ENCODE measurements at regions not wholly inside any gene's neighbourhood (a gene's known extent, or its start where the extent isn't known, plus 50 kb on each side); places are given as distances from the start of the nearest gene placed in this dataset.
A peak's percentile ranks its signal among the peaks of the same experiment; 100 is the strongest.

GRCh38 chr21:40901691-40902090 is 54.7 kb upstream of the DSCAM start:
- TF ChIP-seq JUND (IDR thresholded peaks at IDR 0.05; ENCODE audit: low read depth) = no peak
- no peak for DNase-seq (ENCODE audit: low read depth in 1 of 2, low spot score in 1 of 2)
- in situ Hi-C loops (cut with HindIII; ENCODE audit: low pct_unique_long_range_greater_than_20kb, low sequenced_read_pairs) = no loop called here

- in situ Hi-C loops (cut with HindIII; ENCODE audit: low pct_unique_long_range_greater_than_20kb, low sequenced_read_pairs) = no loop called here
- no peak for TF ChIP-seq JUND (IDR thresholded peaks at IDR 0.05; ENCODE audit: low read depth)
- DNase-seq (ENCODE audit: low read depth in 1 of 2, low spot score in 1 of 2) = peak in 1 of 2 experiments; percentile 46
Observed at GRCh38 chr21:40902299-40902698, 55.3 kb upstream of the DSCAM start.

- in situ Hi-C loops (cut with HindIII; ENCODE audit: low pct_unique_long_range_greater_than_20kb, low sequenced_read_pairs) = no loop called here
- no peak for DNase-seq (ENCODE audit: low read depth in 1 of 2, low spot score in 1 of 2)
- no peak for TF ChIP-seq JUND (IDR thresholded peaks at IDR 0.05; ENCODE audit: low read depth)
Observed at GRCh38 chr21:40902993-40903392, 56.0 kb upstream of the DSCAM start.

GRCh38 chr21:40905251-40905650 is 58.3 kb upstream of the DSCAM start:
- no peak for TF ChIP-seq JUND (IDR thresholded peaks at IDR 0.05; ENCODE audit: low read depth)
- in situ Hi-C loops (cut with HindIII; ENCODE audit: low pct_unique_long_range_greater_than_20kb, low sequenced_read_pairs) = no loop called here
- DNase-seq (ENCODE audit: low read depth in 1 of 2, low spot score in 1 of 2) = no peak

GRCh38 chr21:40912375-40912774 is 65.4 kb upstream of the DSCAM start:
- no peak for DNase-seq (ENCODE audit: low read depth in 1 of 2, low spot score in 1 of 2)
- TF ChIP-seq JUND (IDR thresholded peaks at IDR 0.05; ENCODE audit: low read depth) = no peak
- in situ Hi-C loops (cut with HindIII; ENCODE audit: low pct_unique_long_range_greater_than_20kb, low sequenced_read_pairs) = no loop called here

- no peak for DNase-seq (ENCODE audit: low read depth in 1 of 2, low spot score in 1 of 2)
- in situ Hi-C loops (cut with HindIII; ENCODE audit: low pct_unique_long_range_greater_than_20kb, low sequenced_read_pairs) = no loop called here
Observed at GRCh38 chr21:40915114-40915513, 68.2 kb upstream of the DSCAM start.

GRCh38 chr21:40923407-40923806 is 76.4 kb upstream of the DSCAM start:
- DNase-seq (ENCODE audit: low read depth in 1 of 2, low spot score in 1 of 2) = no peak
- in situ Hi-C loops (cut with HindIII; ENCODE audit: low pct_unique_long_range_greater_than_20kb, low sequenced_read_pairs) = no loop called here

More at GRCh38 chr21:40915114-40915513, 68.2 kb upstream of the DSCAM start:
- no peak for TF ChIP-seq JUND (IDR thresholded peaks at IDR 0.05; ENCODE audit: low read depth)

GRCh38 chr21:40923901-40924300 is 76.9 kb upstream of the DSCAM start:
- no peak for TF ChIP-seq JUND (IDR thresholded peaks at IDR 0.05; ENCODE audit: low read depth)
- in situ Hi-C loops (cut with HindIII; ENCODE audit: low pct_unique_long_range_greater_than_20kb, low sequenced_read_pairs) = no loop called here
- DNase-seq (ENCODE audit: low read depth in 1 of 2, low spot score in 1 of 2) = no peak

More at GRCh38 chr21:40923407-40923806, 76.4 kb upstream of the DSCAM start:
- no peak for TF ChIP-seq JUND (IDR thresholded peaks at IDR 0.05; ENCODE audit: low read depth)

GRCh38 chr21:40924641-40925040 is 77.7 kb upstream of the DSCAM start:
- in situ Hi-C loops (cut with HindIII; ENCODE audit: low pct_unique_long_range_greater_than_20kb, low sequenced_read_pairs) = no loop called here
- no peak for DNase-seq (ENCODE audit: low read depth in 1 of 2, low spot score in 1 of 2)
- no peak for TF ChIP-seq JUND (IDR thresholded peaks at IDR 0.05; ENCODE audit: low read depth)

GRCh38 chr21:40926238-40926637 is 79.3 kb upstream of the DSCAM start:
- no peak for DNase-seq (ENCODE audit: low read depth in 1 of 2, low spot score in 1 of 2)
- no peak for TF ChIP-seq JUND (IDR thresholded peaks at IDR 0.05; ENCODE audit: low read depth)
- in situ Hi-C loops (cut with HindIII; ENCODE audit: low pct_unique_long_range_greater_than_20kb, low sequenced_read_pairs) = no loop called here

- no peak for DNase-seq (ENCODE audit: low read depth in 1 of 2, low spot score in 1 of 2)
- in situ Hi-C loops (cut with HindIII; ENCODE audit: low pct_unique_long_range_greater_than_20kb, low sequenced_read_pairs) = no loop called here
- TF ChIP-seq JUND (IDR thresholded peaks at IDR 0.05; ENCODE audit: low read depth) = no peak
Observed at GRCh38 chr21:40929833-40930232, 82.9 kb upstream of the DSCAM start.

- no peak for TF ChIP-seq JUND (IDR thresholded peaks at IDR 0.05; ENCODE audit: low read depth)
- DNase-seq (ENCODE audit: low read depth in 1 of 2, low spot score in 1 of 2) = no peak
- in situ Hi-C loops (cut with HindIII; ENCODE audit: low pct_unique_long_range_greater_than_20kb, low sequenced_read_pairs) = no loop called here
Observed at GRCh38 chr21:40931197-40931596, 84.2 kb upstream of the DSCAM start.

- DNase-seq (ENCODE audit: low read depth in 1 of 2, low spot score in 1 of 2) = no peak
- TF ChIP-seq JUND (IDR thresholded peaks at IDR 0.05; ENCODE audit: low read depth) = no peak
- in situ Hi-C loops (cut with HindIII; ENCODE audit: low pct_unique_long_range_greater_than_20kb, low sequenced_read_pairs) = no loop called here
Observed at GRCh38 chr21:40936178-40936577, 89.2 kb upstream of the DSCAM start.

- peak in 1 of 2 experiments; percentile 8 for DNase-seq (ENCODE audit: low read depth in 1 of 2, low spot score in 1 of 2)
- in situ Hi-C loops (cut with HindIII; ENCODE audit: low pct_unique_long_range_greater_than_20kb, low sequenced_read_pairs) = no loop called here
- no peak for TF ChIP-seq JUND (IDR thresholded peaks at IDR 0.05; ENCODE audit: low read depth)
Observed at GRCh38 chr21:40936771-40937261, 89.9 kb upstream of the DSCAM start.

Data from T47D (cell line).